NCI-H748 (cell line): ENCODE measurements at regions not wholly inside any gene's neighbourhood (a gene's known extent, or its start where the extent isn't known, plus 50 kb on each side); places are given as distances from the start of the nearest gene placed in this dataset.

ENCODE experiments used
- DNase-seq: peaks from one replicate; lab custom pipeline; 2025; ENCODE audit not compliant: unreplicated experiment; lab: John Stamatoyannopoulos, UW

DNA sequence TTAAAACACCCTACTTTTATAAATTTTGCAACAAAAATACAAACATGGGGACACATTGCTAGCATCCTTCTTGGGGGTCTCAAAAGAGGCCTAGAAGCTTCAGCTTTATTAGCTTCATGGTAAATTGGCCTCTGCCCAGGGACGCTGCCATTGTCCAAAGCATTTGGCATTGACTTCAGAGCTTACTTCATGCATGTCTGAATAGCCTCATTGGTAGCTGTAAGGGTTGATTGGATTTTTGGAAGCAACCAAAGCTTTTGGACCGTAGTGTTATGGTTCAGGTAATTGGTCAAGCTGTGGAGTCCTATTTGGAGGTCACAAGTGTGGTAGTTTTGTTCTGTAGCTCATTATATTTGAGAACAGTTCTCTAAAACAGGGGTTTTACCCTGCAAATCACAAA lies 411.7 kb upstream of the SLC24A2 start:
- no peak for DNase-seq

DNA sequence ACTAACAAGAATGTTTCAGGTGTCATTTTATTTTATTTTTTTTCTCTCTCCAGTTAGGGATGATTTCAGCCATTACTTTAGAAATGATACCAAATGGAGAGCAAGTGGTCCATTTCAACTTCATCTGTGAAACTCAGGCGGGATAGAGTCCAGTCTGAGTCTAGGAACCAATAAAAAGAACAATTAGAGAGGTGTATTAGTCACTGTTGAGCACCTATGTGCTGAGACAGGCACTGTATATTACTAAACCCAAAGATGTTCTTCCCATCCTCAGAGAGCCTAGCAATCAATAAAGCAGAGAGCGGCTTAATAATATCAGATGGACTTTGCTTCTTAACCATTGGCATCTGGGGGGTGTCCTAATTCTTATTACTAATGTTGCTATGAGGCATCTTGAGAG lies 410.3 kb upstream of the SLC24A2 start:
- no peak for DNase-seq

DNA sequence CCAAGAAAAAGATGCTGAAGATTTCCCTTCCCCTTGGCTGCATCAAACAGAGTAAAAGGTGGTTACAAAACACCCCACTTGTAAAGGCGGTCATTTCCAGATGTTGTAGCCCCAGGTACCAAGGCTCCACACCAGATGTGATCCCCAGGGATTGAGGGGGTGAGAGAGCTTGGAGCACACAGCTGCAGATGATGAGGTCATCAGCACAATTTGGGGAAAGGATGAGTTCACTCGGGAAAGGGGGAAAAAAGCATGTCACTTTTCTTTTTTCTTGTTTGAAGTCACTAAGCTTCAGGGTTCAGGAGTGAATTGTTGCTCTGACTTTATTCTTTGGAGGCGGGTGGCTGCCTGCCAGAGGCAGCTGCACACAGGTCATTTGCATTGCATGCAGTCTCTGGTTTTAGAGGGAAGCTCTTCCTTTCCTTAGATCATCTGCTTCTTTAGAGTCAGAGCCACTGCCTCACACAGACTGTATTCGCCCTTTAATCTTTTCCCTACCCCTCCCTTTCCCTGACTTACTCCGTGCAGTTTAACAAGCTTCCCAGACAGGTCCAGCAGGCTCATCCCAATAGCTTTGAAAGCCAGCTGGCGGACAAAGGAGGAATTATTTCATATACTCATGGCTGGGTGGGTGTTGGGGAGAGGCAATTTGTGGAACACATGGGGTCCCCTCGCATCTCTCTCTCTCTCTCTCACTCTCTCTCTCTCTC lies 409.3 kb upstream of the SLC24A2 start:
- peak; percentile 49 for DNase-seq

DNA sequence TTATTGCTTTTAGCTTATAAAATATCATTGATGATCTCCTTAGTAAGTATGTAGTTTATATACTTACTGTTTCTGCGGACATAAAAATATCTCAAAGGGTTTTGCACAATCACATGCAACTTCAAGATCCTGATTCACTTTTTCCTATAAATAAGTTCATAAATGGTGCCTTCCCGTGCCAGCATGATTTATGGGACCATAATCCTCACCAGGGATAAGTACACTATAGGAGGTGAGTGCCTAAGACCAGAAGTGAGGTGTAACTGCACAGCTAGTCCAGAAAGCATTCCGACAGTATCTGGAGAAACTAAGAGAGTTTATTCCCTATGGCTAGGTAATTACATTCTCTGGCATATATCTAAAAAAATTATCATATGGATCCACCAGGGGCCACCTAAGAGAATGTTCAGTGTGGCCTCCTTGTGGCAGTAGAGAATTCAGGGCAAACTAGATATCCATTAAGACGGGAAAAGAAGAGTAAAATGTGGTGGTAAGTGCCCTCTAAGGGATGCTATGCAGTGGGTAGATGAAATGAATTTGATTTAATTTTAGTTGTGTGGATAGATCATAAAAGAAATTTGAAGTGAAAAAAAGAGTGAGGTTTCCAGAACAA lies 402.5 kb upstream of the SLC24A2 start:
- no peak for DNase-seq

DNA sequence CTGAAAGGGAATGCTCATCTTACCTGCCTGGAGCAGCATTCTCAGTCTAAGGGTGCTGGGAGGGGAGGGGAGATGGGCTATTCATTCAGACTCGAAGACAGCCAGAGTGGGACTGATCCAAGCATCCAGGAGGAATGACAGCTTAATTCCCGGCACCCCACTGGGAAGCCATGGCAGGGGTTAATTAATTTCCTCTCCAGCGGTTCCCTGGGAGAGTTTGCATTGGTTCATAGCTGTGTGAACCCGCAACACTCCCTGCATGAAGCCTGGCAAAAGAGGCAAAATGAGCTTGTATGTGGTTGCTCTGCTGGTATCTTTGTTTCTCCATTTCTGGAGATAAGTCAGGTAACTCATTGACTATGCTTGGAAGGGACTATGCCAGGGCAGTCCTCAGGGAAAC lies 401.0 kb upstream of the SLC24A2 start:
- DNase-seq = peak; percentile 23

- DNase-seq = no peak
Observed at GRCh38 chr9:20188616-20189369, 400.0 kb upstream of the SLC24A2 start.

GRCh38 chr9:20187318-20187717 lies 398.5 kb upstream of the SLC24A2 start:
- no peak for DNase-seq

GRCh38 chr9:20186823-20187222 lies 398.0 kb upstream of the SLC24A2 start:
- no peak for DNase-seq

- DNase-seq = no peak
Observed at GRCh38 chr9:20186231-20186630, 397.4 kb upstream of the SLC24A2 start.

- no peak for DNase-seq
Observed at GRCh38 chr9:20184541-20184940, 395.7 kb upstream of the SLC24A2 start.

DNA sequence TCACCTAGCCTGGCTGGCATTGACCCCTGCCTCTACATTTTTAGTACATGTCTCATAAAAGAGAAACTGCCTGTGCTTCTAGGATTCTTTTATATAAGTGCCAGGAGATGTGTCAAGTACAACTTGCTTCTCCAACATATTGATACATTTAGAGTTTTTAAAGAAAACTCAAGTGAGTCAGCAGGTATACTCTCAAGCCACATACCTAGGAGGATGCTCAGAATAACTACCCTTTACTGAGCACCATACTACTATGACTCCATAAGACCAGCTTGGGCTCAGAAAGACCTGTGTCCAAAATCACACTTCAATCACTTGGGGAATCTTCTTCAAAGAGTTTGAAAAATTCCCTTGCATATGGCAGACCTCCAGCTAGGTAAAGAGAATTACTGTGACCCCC lies 389.8 kb upstream of the SLC24A2 start:
- DNase-seq = no peak

GRCh38 chr9:20178197-20178596 lies 389.4 kb upstream of the SLC24A2 start:
- no peak for DNase-seq

GRCh38 chr9:20170122-20170521 lies 381.3 kb upstream of the SLC24A2 start:
- DNase-seq = no peak

GRCh38 chr9:20152151-20152725 lies 363.4 kb upstream of the SLC24A2 start:
- no peak for DNase-seq

DNA sequence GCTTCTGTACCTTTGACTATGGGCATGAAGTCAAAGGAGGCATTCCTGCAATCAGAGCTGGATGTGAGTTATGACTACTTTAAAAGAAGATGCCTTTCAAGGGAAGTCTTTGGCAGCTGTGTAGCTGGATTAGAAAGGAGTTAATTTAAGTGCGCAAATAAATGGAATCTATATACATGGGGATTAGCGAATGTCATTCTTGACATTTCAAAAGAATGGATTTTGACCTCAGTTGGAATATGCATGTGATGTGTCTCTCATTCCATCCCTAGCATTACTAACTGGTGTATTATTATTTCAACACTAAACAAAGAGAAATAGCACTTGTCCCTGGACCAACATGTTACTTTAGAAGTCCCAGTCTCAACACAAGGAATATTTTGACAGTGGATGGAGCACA lies 359.6 kb upstream of the SLC24A2 start:
- DNase-seq = no peak

DNA sequence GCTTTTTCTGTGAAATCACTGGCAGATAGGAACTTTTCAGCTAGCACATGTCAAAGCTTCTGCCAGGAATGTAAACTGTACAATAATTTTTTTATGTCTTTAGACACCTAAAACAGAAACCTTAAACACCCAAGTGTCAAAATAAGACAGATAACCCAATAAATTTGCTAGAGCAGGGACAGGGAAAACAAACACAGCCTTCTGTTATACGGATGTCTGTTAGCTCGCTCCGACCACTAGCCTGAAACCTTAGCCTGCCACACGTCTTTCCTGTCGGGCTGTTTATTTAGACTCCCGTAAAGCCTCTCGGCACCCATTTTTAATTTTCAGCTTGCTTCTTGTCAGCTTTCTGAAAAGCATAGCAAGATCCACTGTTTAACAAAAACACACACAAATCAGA lies 355.4 kb upstream of the SLC24A2 start:
- DNase-seq = peak; percentile 32

- peak; percentile 78 for DNase-seq
Observed at GRCh38 chr9:20139763-20140290, 351.0 kb upstream of the SLC24A2 start.

- no peak for DNase-seq
Observed at GRCh38 chr9:20138841-20139240, 350.0 kb upstream of the SLC24A2 start.

- DNase-seq = no peak
Observed at GRCh38 chr9:20138116-20138515, 349.3 kb upstream of the SLC24A2 start.

GRCh38 chr9:20137425-20137824 lies 348.6 kb upstream of the SLC24A2 start:
- DNase-seq = no peak

- peak; percentile 22 for DNase-seq
Observed at GRCh38 chr9:20135119-20135697, 346.4 kb upstream of the SLC24A2 start.
